WI38 (cell line): ENCODE measurements at regions not wholly inside any gene's neighbourhood (a gene's known extent, or its start where the extent isn't known, plus 50 kb on each side); places are given as distances from the start of the nearest gene placed in this dataset.

Experiments used
- H3K4me3 ChIP-seq: 2 replicates; pipeline ENCODE4 v1.5.1; 2011; ENCODE audit warnings: low read depth, mild to moderate bottlenecking, control low read depth, low read length
- TF ChIP-seq, protein P1 (sequence below): IDR thresholded peaks from 2 replicates; pipeline ENCODE4 v1.5.1; 2012; ENCODE audit warnings: low read depth, mild to moderate bottlenecking, control low read depth, low read length

DNA sequence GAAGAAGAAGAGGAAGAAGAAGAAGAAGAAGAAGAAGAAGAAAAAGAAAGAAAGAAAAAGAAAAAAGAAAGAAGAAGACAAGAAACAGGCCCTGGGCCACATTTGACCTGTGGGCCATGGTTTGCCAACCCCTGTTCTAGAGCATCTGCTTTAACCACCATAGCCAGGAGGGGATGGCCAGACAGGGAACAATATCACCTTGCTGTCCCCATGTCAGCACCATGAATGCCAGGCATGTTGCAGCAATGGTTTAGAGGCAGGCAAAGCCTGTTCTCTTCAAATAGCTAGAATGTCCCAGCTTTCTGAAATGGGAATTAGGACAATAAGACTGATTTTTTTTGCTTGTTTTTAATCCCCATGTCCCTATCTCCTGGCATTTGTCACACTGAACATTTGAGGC is 338.6 kb upstream of the PLET1 start:
- TF ChIP-seq, protein P1, sequence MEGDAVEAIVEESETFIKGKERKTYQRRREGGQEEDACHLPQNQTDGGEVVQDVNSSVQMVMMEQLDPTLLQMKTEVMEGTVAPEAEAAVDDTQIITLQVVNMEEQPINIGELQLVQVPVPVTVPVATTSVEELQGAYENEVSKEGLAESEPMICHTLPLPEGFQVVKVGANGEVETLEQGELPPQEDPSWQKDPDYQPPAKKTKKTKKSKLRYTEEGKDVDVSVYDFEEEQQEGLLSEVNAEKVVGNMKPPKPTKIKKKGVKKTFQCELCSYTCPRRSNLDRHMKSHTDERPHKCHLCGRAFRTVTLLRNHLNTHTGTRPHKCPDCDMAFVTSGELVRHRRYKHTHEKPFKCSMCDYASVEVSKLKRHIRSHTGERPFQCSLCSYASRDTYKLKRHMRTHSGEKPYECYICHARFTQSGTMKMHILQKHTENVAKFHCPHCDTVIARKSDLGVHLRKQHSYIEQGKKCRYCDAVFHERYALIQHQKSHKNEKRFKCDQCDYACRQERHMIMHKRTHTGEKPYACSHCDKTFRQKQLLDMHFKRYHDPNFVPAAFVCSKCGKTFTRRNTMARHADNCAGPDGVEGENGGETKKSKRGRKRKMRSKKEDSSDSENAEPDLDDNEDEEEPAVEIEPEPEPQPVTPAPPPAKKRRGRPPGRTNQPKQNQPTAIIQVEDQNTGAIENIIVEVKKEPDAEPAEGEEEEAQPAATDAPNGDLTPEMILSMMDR = no peak
- H3K4me3 ChIP-seq = no peak overlapping the region

- H3K4me3 ChIP-seq = no peak overlapping the region
- TF ChIP-seq, protein P1 = no peak
Measured at GRCh38 chr11:112599856-112600533, 339.3 kb upstream of the PLET1 start.

- TF ChIP-seq, protein P1 = no peak
- no peak overlapping the region for H3K4me3 ChIP-seq
Measured at GRCh38 chr11:112605093-112605666, 344.5 kb upstream of the PLET1 start.

DNA sequence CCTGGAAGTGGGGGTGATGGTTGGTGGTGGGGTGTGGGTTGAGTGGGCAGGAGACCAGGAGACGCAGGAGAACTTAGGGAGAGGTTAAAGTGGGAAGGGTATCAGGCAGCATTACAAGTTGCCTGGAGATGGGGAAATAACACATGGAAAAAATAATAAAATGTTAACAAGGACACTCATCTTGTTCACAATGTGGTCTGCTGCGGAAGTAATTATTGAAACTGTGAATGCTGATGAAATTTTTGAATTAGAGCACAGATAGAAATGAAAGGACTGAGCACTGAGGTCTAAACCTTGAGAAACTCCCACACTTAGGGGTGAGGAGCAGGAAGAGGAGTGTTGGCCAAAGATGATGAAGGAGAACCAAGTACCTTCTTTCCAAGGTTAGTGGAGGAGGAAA is 346.0 kb upstream of the PLET1 start:
- TF ChIP-seq, protein P1 = no peak

DNA sequence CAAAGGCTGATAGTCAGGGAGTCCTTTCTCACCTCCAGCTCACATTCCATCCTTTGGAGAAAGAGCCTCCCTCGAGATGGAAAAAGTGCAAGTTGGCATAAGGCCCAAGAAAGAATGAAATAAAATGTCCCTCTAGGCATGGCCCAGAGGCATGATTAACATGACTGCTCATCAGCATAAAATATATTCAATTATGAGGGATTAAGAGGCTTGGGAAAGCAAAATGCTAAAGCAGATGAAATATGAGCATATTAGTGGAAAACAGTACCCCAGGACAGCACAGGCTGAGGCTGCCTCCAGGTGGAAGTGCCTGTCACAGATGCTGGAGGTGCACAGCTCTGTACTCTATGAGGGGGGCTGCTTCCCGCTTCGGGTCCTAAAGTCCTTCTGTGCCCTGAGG is 347.8 kb upstream of the PLET1 start:
- no peak overlapping the region for H3K4me3 ChIP-seq
- TF ChIP-seq, protein P1 = no peak

More for the DNA sequence above, 346.0 kb upstream of the PLET1 start:
- no peak overlapping the region for H3K4me3 ChIP-seq

GRCh38 chr11:112610494-112610893 is 349.8 kb upstream of the PLET1 start:
- no peak overlapping the region for H3K4me3 ChIP-seq
- TF ChIP-seq, protein P1 = no peak

DNA sequence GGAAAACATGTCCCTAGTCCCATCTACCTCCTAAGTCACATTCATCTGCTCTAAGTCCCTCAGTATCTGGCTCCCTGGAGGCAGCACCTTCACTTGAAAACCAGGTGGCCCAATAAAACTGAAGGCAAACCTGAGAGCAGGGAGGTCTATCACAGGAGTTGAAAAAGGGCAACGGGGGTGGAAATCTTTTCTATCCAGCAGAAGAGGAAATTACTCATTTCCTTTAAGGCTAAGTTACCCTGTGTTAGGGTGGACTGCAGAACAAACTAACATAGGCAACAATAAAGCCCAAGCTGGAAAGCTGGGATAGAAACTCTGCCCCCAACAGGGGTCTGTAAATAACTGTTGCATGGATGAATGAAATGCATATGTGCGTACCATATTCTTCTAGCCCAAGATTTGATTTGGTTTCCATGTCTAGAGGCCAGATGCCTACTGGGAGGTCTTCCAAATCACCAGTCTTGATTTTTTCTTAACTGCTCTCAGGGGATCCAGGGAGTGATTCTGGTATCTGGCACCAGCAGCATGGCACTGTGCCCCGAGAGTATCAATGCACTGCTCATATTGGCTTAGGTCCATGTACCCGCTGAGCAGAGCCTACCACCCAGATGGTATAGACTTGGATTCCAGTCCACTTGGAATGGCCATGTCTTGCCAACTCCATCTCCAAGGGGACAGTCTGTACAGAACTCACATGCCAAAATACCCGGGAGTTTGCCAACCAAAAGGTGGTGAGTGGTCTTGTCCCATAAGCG is 350.0 kb upstream of the NCAM1 start:
- TF ChIP-seq, protein P1 = no peak
- H3K4me3 ChIP-seq = no peak overlapping the region
